Heart right ventricle (tissue), 16 donors: ENCODE measurements at regions not wholly inside any gene's neighbourhood (a gene's known extent, or its start where the extent isn't known, plus 50 kb on each side); places are given as distances from the start of the nearest gene placed in this dataset.

Source experiments
- ATAC-seq, 8 donors: fragments of 200-7000 bp; cut with Tn5 transposase; one replicate each; pipeline ENCODE4 v1.9.1; 2020; ENCODE audit warnings: mild to moderate bottlenecking in 8 of 8, moderate library complexity in 8 of 8, moderate number of reproducible peaks in 1 of 8
- DNase-seq, 2 donors: peaks; one replicate each; pipeline ENCODE4 v3.0.0-alpha.2; 2020
- H3K27ac ChIP-seq, 10 donors: fragments of 200-600 bp; sonication (generic) in 2 of 10; one replicate each; pipeline versions ENCODE4 v1.5.0 to v1.8.0; 2020 to 2022; ENCODE audit warnings: mild to moderate bottlenecking in 3 of 10
- H3K27me3 ChIP-seq, 7 donors: fragments of 200-600 bp; one replicate each; pipeline ENCODE4 v1.8.0; 2021 to 2022; ENCODE audit warnings: mild to moderate bottlenecking in 2 of 7
- H3K36me3 ChIP-seq, 9 donors: fragments of 200-600 bp; sonication (generic) in 1 of 9; one replicate each; pipeline versions ENCODE4 v1.5.0 to v1.8.0; 2020 to 2022; ENCODE audit warnings: mild to moderate bottlenecking in 2 of 9
- H3K4me1 ChIP-seq, 9 donors: fragments of 200-600 bp; sonication (generic) in 1 of 9; one replicate each; pipeline versions ENCODE4 v1.5.0 to v1.8.0; 2020 to 2022; ENCODE audit warnings: mild to moderate bottlenecking in 4 of 9
- H3K4me3 ChIP-seq, 10 donors: fragments of 200-600 bp; sonication (generic) in 2 of 10; one replicate each; pipeline versions ENCODE4 v1.5.0 to v1.8.0; 2020 to 2022; ENCODE audit warnings: mild to moderate bottlenecking in 7 of 10, moderate library complexity in 2 of 10
- H3K9me3 ChIP-seq, 11 donors: fragments of 200-600 bp in 10 of 11; sonication (generic) in 2 of 11; one replicate each; pipeline versions ENCODE4 v1.5.0 to v1.8.0; 2013 to 2022; ENCODE audit warnings: mild to moderate bottlenecking in 2 of 11, control low read depth in 1 of 11, moderate library complexity in 1 of 11
- CTCF ChIP-seq, 9 donors: fragments of 200-600 bp; sonication (generic) in 2 of 9; IDR thresholded peaks; one replicate each; pipeline versions ENCODE4 v1.5.0 to v1.8.0; 2021 to 2022; ENCODE audit warnings: antibody characterized with exemption in 9 of 9, mild to moderate bottlenecking in 5 of 9, moderate library complexity in 1 of 9
- WGBS, 2 donors: extraction: QIAGEN DNeasy Blood & Tissue Kit; methylation state at CpG; one replicate each; pipeline ENCODE4 v1.1.7; 2013; ENCODE audit warnings: inconsistent platforms in 1 of 2; 5-methylcytosine and 5-hydroxymethylcytosine counted together
- intact Hi-C, 10 donors: fragments of 100-400 bp; cut with DNase I; formaldehyde crosslinking; loops; one replicate each; pipeline versions ENCODE4 v1.11.1 to v1.14.2; 2022
- donor health status: Arrhythmogenic right ventricular cardiomyopathy.
- donor health status: ischemic (EF 13 %, LVEDD 7.1; RV severe dilation, severe dysfunction).
- donor health status: healthy with polysubstance abuse.
- donor health status: DM: no; HTN: yes; CAD: no.
- donor health status: DM: no; HTN: no; CAD: no.
- donor health status: ischemic (EF 25% LVEDD 6.9; RV normal size, moderate dysfunction).
- donor health status: ischemic (EF 25% LVEDD 5.7; RV mildly dilated, moderate dysfunction).
- donor health status: healthy.
- donor health status: DM: yes; HTN: yes; CAD: no.
- donor health status: Ischemic cardiomyopathy.
- donor health status: ischemic (EF 35%, LVEDD 5.7; RV mildly dilated, moderate dysfunction).
- donor health status: nonischemic (EF 11% LVEDD 7.7; RV severe dilation, severe dysfunction).
- donor health status: DM: yes; HTN: yes; CAD: no.
- donor health status: PGD.
- donor health status: ischemic (EF 29% LVEDD 5.4; RV normal size, mild dysfunction).
- donor health status: nonischemic (EF 23%, LVEDD 6.1; RV moderate dilation, normal function).

DNA sequence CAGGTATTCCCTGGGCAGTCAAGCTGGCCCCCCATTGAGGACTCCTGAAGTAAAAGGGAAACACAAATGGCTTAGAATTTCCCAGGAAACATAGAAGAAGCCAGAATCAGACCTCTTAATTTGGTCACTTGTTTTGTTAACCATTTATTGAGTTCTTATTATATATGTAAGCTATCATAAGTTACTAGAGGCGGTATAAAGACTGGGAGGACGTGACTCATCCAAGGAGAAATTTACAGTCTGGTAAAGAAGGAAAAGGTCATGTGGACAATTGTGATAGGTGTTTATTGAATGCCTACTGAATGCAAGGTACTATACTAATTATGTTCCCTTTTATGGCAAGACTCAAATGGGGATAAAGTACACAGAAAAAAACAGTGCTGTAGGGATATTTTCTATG lies 146.7 kb downstream of the DYRK2 start:
- Histone ChIP-seq H3K27me3 (no peaks in the 10 kb centered on the region), H3K9me3 (peaks cover 0 to 6% (median 0%) of the 10 kb centered on the region in 11 donors), H3K4me1 (peaks cover 0 to 37% (median 12%) of the 10 kb centered on the region in 9 donors), H3K4me3 (no peak overlapping the region), H3K27ac (no peak overlapping the region), H3K36me3 (no peaks in the 10 kb centered on the region)
- TF ChIP-seq CTCF (IDR thresholded peaks at IDR 0.05), result no peak
- intact Hi-C loops, result loop anchor here in 1 of 10 donors (10.0 kb wide), 1 partner anchor 60 kb away; no protein-coding TSS in a partner anchor
- 95 to 97% methylated on average over 2 of the region's 2 CpGs for WGBS, 2 donors
- no peak for DNase-seq
- no peak for ATAC-seq

DNA sequence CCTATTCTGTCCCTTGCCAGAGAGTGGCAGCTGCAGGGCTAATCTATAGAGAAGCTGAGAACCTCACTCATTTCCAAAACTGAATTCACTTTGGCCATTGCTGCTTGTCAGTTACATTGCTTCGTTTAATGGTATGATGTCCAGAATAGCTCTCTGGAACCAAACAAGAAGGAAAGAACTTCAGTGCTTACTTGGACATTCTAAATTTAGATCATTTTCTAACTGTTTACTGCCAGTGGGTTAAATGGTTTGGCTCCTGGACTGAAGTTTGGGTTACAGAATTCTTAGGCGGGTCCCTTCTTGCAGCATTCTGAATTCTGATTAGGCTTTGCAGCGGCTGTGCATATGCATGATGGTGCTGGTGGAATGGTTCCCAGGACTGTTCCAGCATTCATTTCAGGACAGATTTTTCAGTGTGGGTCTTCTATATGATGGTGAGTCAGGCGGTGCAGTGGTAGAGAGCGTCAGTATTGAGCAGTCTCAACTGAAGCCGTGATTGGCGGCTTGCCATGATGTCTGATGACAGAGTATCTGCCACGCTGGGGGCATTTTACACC lies 148.7 kb downstream of the DYRK2 start:
- peaks cover 0 to 37% (median 12%) of the 10 kb centered on the region in 9 donors for H3K4me1 ChIP-seq
- WGBS, 2 donors, result 39 to 61% methylated on average over 8 of the region's 8 CpGs
- DNase-seq (peak in 1 of 2 donors; percentile 14), ATAC-seq (peak; percentile 29 to 88 (median 78))
- intact Hi-C loops, result loop anchor here in 1 of 10 donors (10.0 kb wide), 1 partner anchor 62 kb away; no protein-coding TSS in a partner anchor
- H3K9me3 ChIP-seq, result no peaks in the 10 kb centered on the region
- H3K4me3 ChIP-seq, result peak overlapping the region in 3 of 10 donors; percentile 1 to 12 (median 2)
- peak overlapping the region in 8 of 10 donors; percentile 10 to 66 (median 52) for H3K27ac ChIP-seq
- H3K27me3 ChIP-seq, result no peaks in the 10 kb centered on the region
- TF ChIP-seq CTCF (IDR thresholded peaks at IDR 0.05), result no peak
- H3K36me3 ChIP-seq, result no peaks in the 10 kb centered on the region

DNA sequence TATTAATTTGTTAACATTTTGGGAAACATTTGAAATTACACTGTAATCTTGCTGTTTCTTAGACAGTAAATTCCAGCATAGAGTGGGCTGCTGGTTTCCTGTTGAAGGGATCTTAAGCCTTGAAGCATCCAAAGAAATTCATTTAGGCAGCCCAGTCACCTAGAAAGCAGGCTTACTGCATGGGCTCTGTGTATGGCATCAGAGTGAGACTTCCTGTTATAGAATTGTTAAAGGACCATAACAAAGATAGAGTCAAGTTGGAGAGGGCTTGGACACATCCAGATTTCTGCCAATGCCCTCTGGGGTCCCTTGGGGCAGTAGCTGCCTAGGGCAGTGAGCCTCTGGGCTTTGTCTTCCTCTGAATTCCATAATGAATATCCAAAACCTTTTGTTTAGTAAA lies 149.2 kb downstream of the DYRK2 start:
- DNase-seq (no peak), ATAC-seq (peak in 6 of 8 donors; percentile 18 to 67 (median 59))
- Histone ChIP-seq H3K27ac (peak overlapping the region in 7 of 10 donors; percentile 22 to 66 (median 52)), H3K4me1 (peaks cover 0 to 37% (median 12%) of the 10 kb centered on the region in 9 donors), H3K36me3 (no peaks in the 10 kb centered on the region), H3K9me3 (no peaks in the 10 kb centered on the region), H3K27me3 (no peaks in the 10 kb centered on the region), H3K4me3 (peak overlapping the region in 2 of 10 donors; percentile 2 to 12)
- TF ChIP-seq CTCF (IDR thresholded peaks at IDR 0.05), result no peak
- intact Hi-C loops, result loop anchor here in 1 of 10 donors (10.0 kb wide), 1 partner anchor 63 kb away; no protein-coding TSS in a partner anchor

- Histone ChIP-seq H3K9me3 (no peaks in the 10 kb centered on the region), H3K36me3 (no peaks in the 10 kb centered on the region), H3K27me3 (no peaks in the 10 kb centered on the region), H3K27ac (peak overlapping the region in 5 of 10 donors; percentile 46 to 66 (median 55)), H3K4me3 (no peak overlapping the region), H3K4me1 (peaks cover 0 to 37% (median 12%) of the 10 kb centered on the region in 9 donors)
- ATAC-seq, result peak in 2 of 8 donors; percentile 6 to 17
- no peak for TF ChIP-seq CTCF (IDR thresholded peaks at IDR 0.05)
- 42 to 43% methylated on average over 2 of the region's 2 CpGs for WGBS, 2 donors
- intact Hi-C loops, result loop anchor here in 1 of 10 donors (10.0 kb wide), 1 partner anchor 64 kb away; no protein-coding TSS in a partner anchor
- DNase-seq, result no peak
These were observed 150.2 kb downstream of the DYRK2 start for GRCh38 chr12:67798768-67799167.
